Ovary (tissue), 3 donors: ENCODE measurements at regions not wholly inside any gene's neighbourhood (a gene's known extent, or its start where the extent isn't known, plus 50 kb on each side); places are given as distances from the start of the nearest gene placed in this dataset.
"Not testable (repeated sequence)": the region's sequence is repeated elsewhere in the genome, so short reads cannot be mapped to it uniquely, and the experiment has no call there.

ENCODE experiments used
- CTCF ChIP-seq, 3 donors: fragments of 450-650 bp in 2 of 3; fragments of 200-600 bp in 1 of 3; IDR thresholded peaks; one replicate each; pipeline versions ENCODE4 v1.5.1 to v1.8.0; 2016 to 2022; ENCODE audit warnings: antibody characterized with exemption in 3 of 3, mild to moderate bottlenecking in 1 of 3
- EP300 ChIP-seq: sonication (generic); formaldehyde crosslinking; IDR thresholded peaks from one replicate; pipeline ENCODE4 v1.6.1; 2017; ENCODE audit warnings: antibody characterized with exemption
- POLR2A ChIP-seq: fragments of 450-650 bp; IDR thresholded peaks from one replicate; pipeline ENCODE4 v1.6.1; 2017; ENCODE audit warnings: antibody characterized with exemption, mild to moderate bottlenecking, moderate library complexity
- donor health status: DM: no; HTN: no; CAD: no.

GRCh38 chrX:125155296-125156033 is 164.2 kb upstream of the TEX13C start:
- TF ChIP-seq CTCF (IDR thresholded peaks at IDR 0.05); POLR2A; EP300: not testable (repeated sequence)
